HCT116 (cell line): ENCODE measurements at regions not wholly inside any gene's neighbourhood (a gene's known extent, or its start where the extent isn't known, plus 50 kb on each side); places are given as distances from the start of the nearest gene placed in this dataset.

ENCODE experiments used
- ATAC-seq: fragments of 200-7000 bp; cut with Tn5 transposase; 2 replicates; pipeline ENCODE4 v1.9.1; 2020; ENCODE audit warnings: mild to moderate bottlenecking, moderate library complexity
- BruUV-seq: library from RNA; stranded (reverse); fragments of 400-500 nt; replicated peaks from 2 replicates; lab custom pipeline; 2021; lab: Mats Ljungman, UMichigan
- CTCF ChIA-PET: fragments of 300-600 bp; sonication (Branson Sonifier 250); formaldehyde crosslinking; loops from one replicate; lab custom pipeline; 2021; ENCODE audit warnings: antibody characterized with exemption; lab: Charles Lee
- POLR2A ChIA-PET: fragments of 300-600, 350-600 bp; sonication (Branson Sonifier 250); formaldehyde crosslinking; loops from one replicate; lab custom pipeline; 2021; ENCODE audit warnings: antibody characterized with exemption; lab: Charles Lee
- RAD21 ChIA-PET, 2 experiments: fragments of 300-600 bp; sonication (Branson Sonifier 250); formaldehyde crosslinking; loops; one replicate each; lab custom pipeline; 2023; ENCODE audit warnings: low total read pairs in 2 of 2; ENCODE audit not compliant: uncharacterized antibody in 2 of 2, unreplicated experiment in 2 of 2, low non-redundant PET in 1 of 2; lab: Charles Lee
- DNase-seq: peaks from one replicate; pipeline ENCODE4 v3.0.0-alpha.2; 2010; ENCODE audit warnings: low read depth, low spot score
- H2AFZ ChIP-seq: fragments of 200-600 bp; shearing (Covaris generic), sonication (generic); 2 replicates; pipeline ENCODE4 v1.6.1; 2017; ENCODE audit warnings: low read depth, mixed run types, mixed read lengths, antibody characterized with exemption, low read length; ENCODE audit not compliant: poor library complexity, severe bottlenecking
- H3K27ac ChIP-seq: 2 replicates; pipeline ENCODE4 v1.5.1; 2012; ENCODE audit warnings: low read depth, low read length
- H3K27me3 ChIP-seq: fragments of 200-600 bp; sonication (generic); 2 replicates; pipeline ENCODE4 v1.6.1; 2016; ENCODE audit warnings: mixed run types, low read length, mixed read lengths; ENCODE audit not compliant: insufficient read depth
- H3K36me3 ChIP-seq, 2 experiments: fragments of 200-500 bp in 1 of 2; fragments of 200-600 bp in 1 of 2; sonication (Bioruptor generic) in 1 of 2; sonication (generic) in 1 of 2; 2 replicates each; pipeline versions ENCODE4 v1.5.1 to v1.6.1; 2014 to 2016; ENCODE audit warnings: low read length in 2 of 2, inconsistent platforms in 1 of 2, mixed read lengths in 1 of 2, mixed run types in 1 of 2; ENCODE audit not compliant: insufficient read depth in 2 of 2, control insufficient read depth in 1 of 2
- H3K4me1 ChIP-seq, 2 experiments: fragments of 200-600 bp in 1 of 2; sonication (generic) in 1 of 2; 2 replicates each; pipeline versions ENCODE4 v1.5.1 to v1.6.1; 2012 to 2017; ENCODE audit warnings: low read length in 2 of 2, inconsistent platforms in 1 of 2, mild to moderate bottlenecking in 1 of 2, mixed read lengths in 1 of 2, mixed run types in 1 of 2, moderate library complexity in 1 of 2; ENCODE audit not compliant: insufficient read depth in 2 of 2, control insufficient read depth in 1 of 2
- H3K4me2 ChIP-seq: fragments of 200-600 bp; sonication (generic); 2 replicates; pipeline ENCODE4 v1.6.1; 2017; ENCODE audit warnings: mixed run types, low read length, mixed read lengths
- H3K4me3 ChIP-seq, 2 experiments: fragments of 200-600 bp in 1 of 2; sonication (generic) in 1 of 2; replicated peaks in 1 of 2; 2 replicates each; pipeline ENCODE4 v1.5.1; 2011 to 2016; ENCODE audit warnings: low read length in 2 of 2, control low read depth in 1 of 2, low read depth in 1 of 2, mild to moderate bottlenecking in 1 of 2, mixed read lengths in 1 of 2, mixed run types in 1 of 2
- H3K79me2 ChIP-seq: fragments of 200-600 bp; sonication (generic); 2 replicates; pipeline ENCODE4 v1.6.1; 2017; ENCODE audit warnings: mild to moderate bottlenecking, mixed run types, low read length, moderate library complexity, mixed read lengths; ENCODE audit not compliant: insufficient read depth
- H3K9ac ChIP-seq: fragments of 200-600 bp; sonication (generic); 2 replicates; pipeline ENCODE4 v1.6.1; 2016; ENCODE audit warnings: low read length, mixed read lengths
- H3K9me2 ChIP-seq: fragments of 200-600 bp; sonication (generic), shearing (Covaris generic); 2 replicates; pipeline ENCODE4 v1.6.1; 2017; ENCODE audit warnings: mixed run types, mild to moderate bottlenecking, moderate library complexity; ENCODE audit not compliant: insufficient read depth
- H3K9me3 ChIP-seq, 2 experiments: fragments of 200-500 bp in 1 of 2; fragments of 200-600 bp in 1 of 2; sonication (Bioruptor generic) in 1 of 2; sonication (generic) in 1 of 2; 2 replicates each; pipeline ENCODE4 v1.6.1; 2014 to 2017; ENCODE audit warnings: low read length in 2 of 2, mixed read lengths in 2 of 2, inconsistent platforms in 1 of 2, low read depth in 1 of 2, mild to moderate bottlenecking in 1 of 2, mixed run types in 1 of 2, moderate library complexity in 1 of 2; ENCODE audit not compliant: control insufficient read depth in 1 of 2, insufficient read depth in 1 of 2
- H4K20me1 ChIP-seq: fragments of 200-600 bp; sonication (generic), shearing (Covaris generic); 2 replicates; pipeline ENCODE4 v1.6.1; 2017; ENCODE audit warnings: mixed run types, mild to moderate bottlenecking, moderate library complexity; ENCODE audit not compliant: insufficient read depth
- CBX3 ChIP-seq: IDR thresholded peaks from 2 replicates; pipeline ENCODE4 v1.6.1; 2012; ENCODE audit warnings: low read depth
- CEBPB ChIP-seq: IDR thresholded peaks from 2 replicates; pipeline ENCODE4 v1.6.1; 2012; ENCODE audit warnings: low read depth
- EGR1 ChIP-seq: IDR thresholded peaks from 2 replicates; pipeline ENCODE4 v1.6.1; 2012; ENCODE audit warnings: low read depth
- ELF1 ChIP-seq: IDR thresholded peaks from 2 replicates; pipeline ENCODE4 v1.6.1; 2012; ENCODE audit warnings: low read depth, borderline replicate concordance
- EZH2 ChIP-seq: fragments of 200-600 bp; sonication (generic); IDR thresholded peaks from 2 replicates; pipeline ENCODE4 v1.6.1; 2017; ENCODE audit warnings: antibody characterized with exemption, mixed run types
- EZH2phosphoT487 ChIP-seq: fragments of 200-600 bp; IDR thresholded peaks from 2 replicates; pipeline ENCODE4 v1.6.1; 2018; ENCODE audit warnings: antibody characterized with exemption, borderline replicate concordance
- FOSL1 ChIP-seq: IDR thresholded peaks from 2 replicates; pipeline ENCODE4 v1.6.1; 2012; ENCODE audit warnings: low read depth
- JUND ChIP-seq: IDR thresholded peaks from 2 replicates; pipeline ENCODE4 v1.6.1; 2012
- POLR2A ChIP-seq: IDR thresholded peaks from 2 replicates; pipeline ENCODE4 v1.7.0; 2011; ENCODE audit warnings: borderline replicate concordance; ENCODE audit not compliant: insufficient read depth, insufficient read length; ENCODE audit errors: extremely low read depth
- RAD21 ChIP-seq: IDR thresholded peaks from 2 replicates; pipeline ENCODE4 v1.6.1; 2012; ENCODE audit warnings: low read depth, mild to moderate bottlenecking
- SIN3A ChIP-seq: IDR thresholded peaks from 2 replicates; pipeline ENCODE4 v1.6.1; 2012; ENCODE audit warnings: low read depth
- SP1 ChIP-seq: IDR thresholded peaks from 2 replicates; pipeline ENCODE4 v1.6.1; 2012; ENCODE audit warnings: low read depth
- SRF ChIP-seq: IDR thresholded peaks from 2 replicates; pipeline ENCODE4 v1.6.1; 2012; ENCODE audit warnings: low read depth
- TCF7L2 ChIP-seq: IDR thresholded peaks from 2 replicates; pipeline ENCODE4 v1.7.0; 2011; ENCODE audit warnings: borderline replicate concordance, inconsistent platforms; ENCODE audit not compliant: insufficient read depth, insufficient read length; ENCODE audit errors: extremely low read depth
- YY1 ChIP-seq: IDR thresholded peaks from 2 replicates; pipeline ENCODE4 v1.6.1; 2011; ENCODE audit warnings: low read length, low read depth, moderate library complexity, mild to moderate bottlenecking; ENCODE audit not compliant: insufficient replicate concordance; ENCODE audit errors: extremely low read depth
- ZFX ChIP-seq: fragments of 450-650 bp; IDR thresholded peaks from 2 replicates; pipeline ENCODE4 v1.6.1; 2017
- ZNF274 ChIP-seq: fragments of 200-500 bp; sonication (Bioruptor generic); IDR thresholded peaks from 2 replicates; pipeline ENCODE4 v1.6.1; 2014; ENCODE audit warnings: mild to moderate bottlenecking, low read depth, low read length, inconsistent platforms
- intact Hi-C: fragments of 100-400 bp; cut with micrococcal nuclease; formaldehyde crosslinking; loops from 2 replicates; pipeline ENCODE4 v1.10.0; 2022
- TF ChIP-seq, protein P1 (sequence below), 3 experiments: fragments of 200-600 bp in 1 of 3; sonication (generic) in 1 of 3; IDR thresholded peaks in 2 of 3; conservative IDR thresholded peaks in 1 of 3; 2 replicates each; pipeline ENCODE4 v1.5.1; 2012 to 2017; ENCODE audit warnings: low read depth in 2 of 3, low read length in 2 of 3, antibody characterized with exemption in 1 of 3, borderline replicate concordance in 1 of 3, control low read depth in 1 of 3, mild to moderate bottlenecking in 1 of 3, mixed read lengths in 1 of 3, mixed run types in 1 of 3, moderate library complexity in 1 of 3; ENCODE audit not compliant: insufficient read depth in 1 of 3
- TF ChIP-seq, protein P2 (sequence below): IDR thresholded peaks from 2 replicates; pipeline ENCODE4 v1.6.1; 2012; ENCODE audit warnings: low read depth

DNA sequence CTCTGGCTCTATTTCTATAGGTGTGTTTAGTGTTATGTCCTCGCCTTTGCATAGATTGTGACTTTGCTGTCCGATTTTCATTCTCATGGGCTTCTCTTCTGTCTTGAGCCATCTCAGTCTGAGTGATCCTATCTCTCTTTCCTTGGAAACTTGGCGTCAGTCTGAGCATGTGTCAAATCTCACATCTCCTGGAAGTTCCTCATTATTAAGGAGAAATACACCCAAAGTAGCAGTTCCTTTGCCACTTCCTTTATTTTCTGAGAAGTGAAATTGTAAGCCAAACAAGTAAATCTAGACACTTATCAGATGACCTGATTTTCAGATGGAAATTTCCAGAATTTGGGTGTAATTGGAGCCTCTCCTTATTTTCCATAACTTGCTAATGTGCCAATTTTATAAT, 126.9 kb upstream of the ANKH start:
- Histone ChIP-seq H3K9me2 (no peaks in the 10 kb centered on the region), H3K27me3 (no peaks in the 10 kb centered on the region), H3K9me3 (0 out of 4 replicates have a peak, but pooled peaks cover 0 to 3% of the 10 kb centered on the region in 2 experiments), H3K27ac (no peak overlapping the region), H3K79me2 (no peaks in the 10 kb centered on the region), H2AFZ (no peak overlapping the region), H4K20me1 (no peaks in the 10 kb centered on the region), H3K36me3 (no peaks in the 10 kb centered on the region), H3K4me3 (no peak overlapping the region), H3K4me2 (no peak overlapping the region), H3K9ac (no peak overlapping the region), H3K4me1 (peaks cover 0 to under 1% of the 10 kb centered on the region in 2 experiments; a peak in 1 of 4 replicates)
- ATAC-seq (no peak), DNase-seq (no peak)
- no TSS peak for BruUV-seq
- TF ChIP-seq FOSL1: no peak
- TF ChIP-seq EZH2phosphoT487: no peak
- TF ChIP-seq SIN3A: no peak
- no peak for TF ChIP-seq TCF7L2
- no peak for TF ChIP-seq RAD21
- no peak for TF ChIP-seq SP1
- TF ChIP-seq, protein P1, sequence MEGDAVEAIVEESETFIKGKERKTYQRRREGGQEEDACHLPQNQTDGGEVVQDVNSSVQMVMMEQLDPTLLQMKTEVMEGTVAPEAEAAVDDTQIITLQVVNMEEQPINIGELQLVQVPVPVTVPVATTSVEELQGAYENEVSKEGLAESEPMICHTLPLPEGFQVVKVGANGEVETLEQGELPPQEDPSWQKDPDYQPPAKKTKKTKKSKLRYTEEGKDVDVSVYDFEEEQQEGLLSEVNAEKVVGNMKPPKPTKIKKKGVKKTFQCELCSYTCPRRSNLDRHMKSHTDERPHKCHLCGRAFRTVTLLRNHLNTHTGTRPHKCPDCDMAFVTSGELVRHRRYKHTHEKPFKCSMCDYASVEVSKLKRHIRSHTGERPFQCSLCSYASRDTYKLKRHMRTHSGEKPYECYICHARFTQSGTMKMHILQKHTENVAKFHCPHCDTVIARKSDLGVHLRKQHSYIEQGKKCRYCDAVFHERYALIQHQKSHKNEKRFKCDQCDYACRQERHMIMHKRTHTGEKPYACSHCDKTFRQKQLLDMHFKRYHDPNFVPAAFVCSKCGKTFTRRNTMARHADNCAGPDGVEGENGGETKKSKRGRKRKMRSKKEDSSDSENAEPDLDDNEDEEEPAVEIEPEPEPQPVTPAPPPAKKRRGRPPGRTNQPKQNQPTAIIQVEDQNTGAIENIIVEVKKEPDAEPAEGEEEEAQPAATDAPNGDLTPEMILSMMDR (IDR thresholded peaks at IDR 0.05 in 2 of 3, conservative IDR thresholded peaks at IDR 0.05 in 1 of 3; ENCODE audit: borderline replicate concordance in 1 of 3, insufficient read depth in 1 of 3, low read depth in 2 of 3, low read length in 2 of 3): no peak
- no peak for TF ChIP-seq CEBPB
- TF ChIP-seq YY1: no peak
- no peak for TF ChIP-seq CBX3
- TF ChIP-seq, protein P2, sequence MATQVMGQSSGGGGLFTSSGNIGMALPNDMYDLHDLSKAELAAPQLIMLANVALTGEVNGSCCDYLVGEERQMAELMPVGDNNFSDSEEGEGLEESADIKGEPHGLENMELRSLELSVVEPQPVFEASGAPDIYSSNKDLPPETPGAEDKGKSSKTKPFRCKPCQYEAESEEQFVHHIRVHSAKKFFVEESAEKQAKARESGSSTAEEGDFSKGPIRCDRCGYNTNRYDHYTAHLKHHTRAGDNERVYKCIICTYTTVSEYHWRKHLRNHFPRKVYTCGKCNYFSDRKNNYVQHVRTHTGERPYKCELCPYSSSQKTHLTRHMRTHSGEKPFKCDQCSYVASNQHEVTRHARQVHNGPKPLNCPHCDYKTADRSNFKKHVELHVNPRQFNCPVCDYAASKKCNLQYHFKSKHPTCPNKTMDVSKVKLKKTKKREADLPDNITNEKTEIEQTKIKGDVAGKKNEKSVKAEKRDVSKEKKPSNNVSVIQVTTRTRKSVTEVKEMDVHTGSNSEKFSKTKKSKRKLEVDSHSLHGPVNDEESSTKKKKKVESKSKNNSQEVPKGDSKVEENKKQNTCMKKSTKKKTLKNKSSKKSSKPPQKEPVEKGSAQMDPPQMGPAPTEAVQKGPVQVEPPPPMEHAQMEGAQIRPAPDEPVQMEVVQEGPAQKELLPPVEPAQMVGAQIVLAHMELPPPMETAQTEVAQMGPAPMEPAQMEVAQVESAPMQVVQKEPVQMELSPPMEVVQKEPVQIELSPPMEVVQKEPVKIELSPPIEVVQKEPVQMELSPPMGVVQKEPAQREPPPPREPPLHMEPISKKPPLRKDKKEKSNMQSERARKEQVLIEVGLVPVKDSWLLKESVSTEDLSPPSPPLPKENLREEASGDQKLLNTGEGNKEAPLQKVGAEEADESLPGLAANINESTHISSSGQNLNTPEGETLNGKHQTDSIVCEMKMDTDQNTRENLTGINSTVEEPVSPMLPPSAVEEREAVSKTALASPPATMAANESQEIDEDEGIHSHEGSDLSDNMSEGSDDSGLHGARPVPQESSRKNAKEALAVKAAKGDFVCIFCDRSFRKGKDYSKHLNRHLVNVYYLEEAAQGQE: no peak
- no peak for TF ChIP-seq EZH2
- TF ChIP-seq JUND: no peak
- TF ChIP-seq ZFX: no peak
- no peak for TF ChIP-seq SRF
- TF ChIP-seq EGR1: no peak
- TF ChIP-seq POLR2A: no peak
- TF ChIP-seq ELF1: no peak
- TF ChIP-seq ZNF274: no peak
- POLR2A ChIA-PET: no interaction called here
- RAD21 ChIA-PET: no interaction called here
- intact Hi-C loops: no loop called here
- CTCF ChIA-PET: no interaction called here
